H1 (cell line): ENCODE measurements at regions not wholly inside any gene's neighbourhood (a gene's known extent, or its start where the extent isn't known, plus 50 kb on each side); places are given as distances from the start of the nearest gene placed in this dataset.

ENCODE experiments used
- CTCF ChIA-PET: fragments of 300-600 bp; sonication (Branson Sonifier 250); formaldehyde crosslinking; loops from one replicate; lab custom pipeline; 2021; ENCODE audit not compliant: partially characterized antibody; lab: Charles Lee
- POLR2A ChIA-PET: fragments of 300-600 bp; sonication (Branson Sonifier 250); formaldehyde crosslinking; loops from one replicate; lab custom pipeline; 2021; ENCODE audit warnings: inconsistent platforms; ENCODE audit not compliant: partially characterized antibody; lab: Charles Lee
- DNase-seq, 2 experiments: peaks; one replicate each; pipeline versions ENCODE4 v3.0.0 to v3.0.0-alpha.2; 2010 to 2022; ENCODE audit warnings: low spot score in 2 of 2, low read depth in 1 of 2, mixed read lengths in 1 of 2
- FAIRE-seq: peaks from 2 replicates; lab custom pipeline; 2011; peaks lifted over from hg19 to GRCh38; lab: Jason Lieb, UNC
- H2AFZ ChIP-seq: 2 replicates; pipeline ENCODE4 v1.8.1; 2012; ENCODE audit warnings: low read length, inconsistent platforms
- H2AK5ac ChIP-seq: 2 replicates; pipeline ENCODE4 v1.6.1; 2013; ENCODE audit warnings: low read depth, low read length
- H2BK120ac ChIP-seq: replicated peaks from 2 replicates; pipeline ENCODE3; 2013; ENCODE audit warnings: low read depth, low read length, inconsistent platforms
- H2BK12ac ChIP-seq: 2 replicates; pipeline ENCODE4 v1.6.1; 2013; ENCODE audit warnings: low read depth, low read length
- H2BK15ac ChIP-seq: 2 replicates; pipeline ENCODE4 v1.6.1; 2013; ENCODE audit warnings: low read length
- H2BK20ac ChIP-seq: 2 replicates; pipeline ENCODE4 v1.6.1; 2013; ENCODE audit warnings: low read length
- H2BK5ac ChIP-seq: 2 replicates; pipeline ENCODE4 v1.6.1; 2013; ENCODE audit warnings: low read depth, low read length
- H3K14ac ChIP-seq: 2 replicates; pipeline ENCODE4 v1.6.1; 2013; ENCODE audit warnings: inconsistent platforms; ENCODE audit not compliant: insufficient read length
- H3K18ac ChIP-seq: 2 replicates; pipeline ENCODE4 v1.6.1; 2013; ENCODE audit warnings: low read length; ENCODE audit errors: extremely low read depth
- H3K23ac ChIP-seq: 2 replicates; pipeline ENCODE4 v1.6.1; 2013; ENCODE audit warnings: inconsistent platforms; ENCODE audit not compliant: insufficient read length
- H3K23me2 ChIP-seq: 2 replicates; pipeline ENCODE4 v1.6.1; 2013; ENCODE audit warnings: low read depth, low read length
- H3K27ac ChIP-seq: 2 replicates; pipeline ENCODE4 v1.6.1; 2011; ENCODE audit warnings: low read depth, low read length, inconsistent platforms
- H3K27me3 ChIP-seq, 4 experiments: replicated peaks in 1 of 4; 1 replicate in 1 of 4; 2 replicates in 3 of 4; pipeline versions ENCODE4 v1.6.1 to v1.8.1; 2011 to 2013; ENCODE audit warnings: low read length in 3 of 4, mild to moderate bottlenecking in 3 of 4, inconsistent platforms in 2 of 4, mixed read lengths in 2 of 4, moderate library complexity in 1 of 4; ENCODE audit not compliant: control insufficient read depth in 3 of 4, insufficient read depth in 3 of 4; ENCODE audit errors: extremely low read depth in 1 of 4
- H3K36me3 ChIP-seq, 4 experiments: 2 replicates each; pipeline versions ENCODE4 v1.6.1 to v1.8.1; 2011 to 2013; ENCODE audit warnings: mild to moderate bottlenecking in 4 of 4, low read length in 3 of 4, moderate library complexity in 2 of 4, control low read depth in 1 of 4, inconsistent platforms in 1 of 4; ENCODE audit not compliant: insufficient read depth in 4 of 4, control insufficient read depth in 2 of 4
- H3K4ac ChIP-seq: replicated peaks from 2 replicates; pipeline ENCODE3; 2013; ENCODE audit warnings: low read length, low read depth, mixed read lengths, inconsistent platforms; ENCODE audit not compliant: insufficient read length
- H3K4me1 ChIP-seq, 4 experiments: replicated peaks in 1 of 4; 1 replicate in 1 of 4; 2 replicates in 3 of 4; pipeline versions ENCODE4 v1.6.1 to v1.8.1; 2011 to 2013; ENCODE audit warnings: low read length in 3 of 4, inconsistent platforms in 2 of 4, mixed read lengths in 1 of 4; ENCODE audit not compliant: insufficient read depth in 4 of 4, control insufficient read depth in 3 of 4
- H3K4me2 ChIP-seq, 2 experiments: 2 replicates each; pipeline versions ENCODE4 v1.6.1 to v1.8.1; 2011 to 2013; ENCODE audit warnings: low read depth in 2 of 2, low read length in 2 of 2, control low read depth in 1 of 2, inconsistent platforms in 1 of 2, mild to moderate bottlenecking in 1 of 2; ENCODE audit not compliant: insufficient read depth in 1 of 2
- H3K4me3 ChIP-seq, 4 experiments: fragments of 200-600, 300-600 bp in 1 of 4; sonication (generic), shearing (Covaris generic), sonication (Bioruptor Twin) in 1 of 4; 2 replicates each; pipeline versions ENCODE4 v1.5.1 to v1.8.1; 2011 to 2016; ENCODE audit warnings: low read length in 4 of 4, low read depth in 3 of 4, control low read depth in 2 of 4, inconsistent platforms in 2 of 4, mild to moderate bottlenecking in 2 of 4, mixed read lengths in 1 of 4, moderate library complexity in 1 of 4; ENCODE audit not compliant: insufficient read depth in 2 of 4; ENCODE audit errors: extremely low read depth in 1 of 4
- H3K56ac ChIP-seq: replicated peaks from 2 replicates; pipeline ENCODE3; 2013; ENCODE audit warnings: low read depth, mild to moderate bottlenecking, mixed read lengths, low read length, inconsistent platforms; ENCODE audit not compliant: insufficient read length
- H3K79me1 ChIP-seq: 2 replicates; pipeline ENCODE4 v1.6.1; 2013; ENCODE audit warnings: low read depth, low read length, control low read depth
- H3K79me2 ChIP-seq, 2 experiments: 2 replicates each; pipeline versions ENCODE4 v1.6.1 to v1.8.1; 2012 to 2013; ENCODE audit warnings: low read length in 2 of 2, mild to moderate bottlenecking in 2 of 2, inconsistent platforms in 1 of 2; ENCODE audit not compliant: insufficient read depth in 2 of 2, control insufficient read depth in 1 of 2
- H3K9ac ChIP-seq, 4 experiments: replicated peaks in 1 of 4; 1 replicate in 1 of 4; 2 replicates in 3 of 4; pipeline versions ENCODE4 v1.6.1 to v1.8.1; 2011 to 2013; ENCODE audit warnings: low read depth in 3 of 4, low read length in 3 of 4, control low read depth in 2 of 4, mild to moderate bottlenecking in 2 of 4, moderate library complexity in 2 of 4, inconsistent platforms in 1 of 4; ENCODE audit errors: extremely low read depth in 1 of 4
- H3K9me3 ChIP-seq, 2 experiments: 2 replicates each; pipeline versions ENCODE4 v1.6.1 to v1.8.1; 2012 to 2013; ENCODE audit warnings: mild to moderate bottlenecking in 2 of 2, moderate library complexity in 2 of 2, control low read depth in 1 of 2, inconsistent platforms in 1 of 2, low read depth in 1 of 2, low read length in 1 of 2, mixed read lengths in 1 of 2; ENCODE audit not compliant: insufficient read depth in 2 of 2
- H4K20me1 ChIP-seq, 2 experiments: replicated peaks in 1 of 2; 2 replicates each; pipeline versions ENCODE3 to v1.8.1; 2011 to 2013; ENCODE audit warnings: inconsistent platforms in 2 of 2, low read length in 2 of 2, mild to moderate bottlenecking in 1 of 2; ENCODE audit not compliant: insufficient read depth in 2 of 2, control insufficient read depth in 1 of 2
- H4K5ac ChIP-seq: 2 replicates; pipeline ENCODE4 v1.6.1; 2013; ENCODE audit warnings: low read length, low read depth, mixed read lengths, inconsistent platforms; ENCODE audit not compliant: insufficient read length
- H4K8ac ChIP-seq: 2 replicates; pipeline ENCODE4 v1.8.0; 2013; ENCODE audit warnings: mild to moderate bottlenecking, moderate library complexity, low read length, inconsistent platforms; ENCODE audit not compliant: insufficient read depth; ENCODE audit errors: extremely low read depth
- H4K91ac ChIP-seq: replicated peaks from 2 replicates; pipeline ENCODE3; 2013; ENCODE audit warnings: low read length, mixed read lengths, inconsistent platforms; ENCODE audit not compliant: insufficient read length
- ATF2 ChIP-seq: IDR thresholded peaks from 2 replicates; pipeline ENCODE4 v1.6.1; 2012; ENCODE audit warnings: low read length, inconsistent platforms
- BACH1 ChIP-seq: IDR thresholded peaks from 2 replicates; pipeline ENCODE4 v1.6.1; 2012; ENCODE audit warnings: low read length, improper control_type of control experiment
- CBX5 ChIP-seq: fragments of 300-800, 300-1000 bp; sonication (generic); IDR thresholded peaks from 2 replicates; pipeline ENCODE4 v1.7.1; 2016; ENCODE audit warnings: antibody characterized with exemption, low read length, low read depth
- E2F6 ChIP-seq: IDR thresholded peaks from 2 replicates; pipeline ENCODE4 v1.6.1; 2012; ENCODE audit warnings: inconsistent platforms
- HDAC2 ChIP-seq, 2 experiments: fragments of 300-600 bp in 1 of 2; sonication (generic) in 1 of 2; IDR thresholded peaks; 2 replicates each; pipeline ENCODE4 v1.6.1; 2011 to 2012; ENCODE audit warnings: low read depth in 2 of 2, low read length in 2 of 2, mild to moderate bottlenecking in 2 of 2, moderate library complexity in 2 of 2, borderline replicate concordance in 1 of 2, inconsistent platforms in 1 of 2
- JUND ChIP-seq: IDR thresholded peaks from 2 replicates; pipeline ENCODE4 v1.6.1; 2011; ENCODE audit warnings: mild to moderate bottlenecking, improper control_type of control experiment, low read length
- PHF8 ChIP-seq: fragments of 200-600 bp; sonication (generic); conservative IDR thresholded peaks from 2 replicates; pipeline ENCODE4 v1.7.1; 2012; ENCODE audit warnings: low read depth, mild to moderate bottlenecking, inconsistent platforms, low read length, moderate library complexity
- POLR2AphosphoS5 ChIP-seq: IDR thresholded peaks from 2 replicates; pipeline ENCODE4 v1.6.1; 2011; ENCODE audit warnings: low read depth, low read length
- WGBS, 2 experiments: shearing (Covaris generic) in 1 of 2; methylation state at CpG; one replicate each; pipeline versions ENCODE4 v1.1.6 to v1.1.7; 2013 to 2015; ENCODE audit warnings: low lambda C conversion rate in 2 of 2, mixed read lengths in 2 of 2, inconsistent platforms in 1 of 2, low coverage in 1 of 2, missing lambda C conversion rate in 1 of 2; ENCODE audit not compliant: insufficient replicate concordance in 2 of 2, insufficient coverage in 1 of 2, insufficient read length in 1 of 2; ENCODE audit errors: extremely low coverage in 1 of 2, missing lambda C conversion rate in 1 of 2; 5-methylcytosine and 5-hydroxymethylcytosine counted together

- ChIA-PET POLR2A (no interaction called here), CTCF (interaction anchor here (0.6 to 2.0 kb wide), 6 partner anchors 25 to 1768 kb away, joined by 3 to 5 read pairs (median 4); no protein-coding TSS in a partner anchor)
- Histone ChIP-seq H4K8ac (no peak overlapping the region), H3K18ac (no peak overlapping the region), H2BK15ac (no peak overlapping the region), H4K20me1 (no peaks in the 10 kb centered on the region), H3K23ac (no peak overlapping the region), H3K14ac (no peak overlapping the region), H3K36me3 (no peaks in the 10 kb centered on the region), H3K4me3 (no peak overlapping the region), H3K4me1 (peaks cover 7 to 16% (median 10%) of the 10 kb centered on the region in 4 experiments), H2BK20ac (no peak overlapping the region), H2AK5ac (no peak overlapping the region), H3K27ac (no peak overlapping the region), H3K4ac (no peak overlapping the region), H2BK120ac (no peak overlapping the region), H3K56ac (no peak overlapping the region), H3K9ac (no peak overlapping the region; a peak in 1 of 7 replicates), H3K79me1 (no peaks in the 10 kb centered on the region), H3K27me3 (no peaks in the 10 kb centered on the region), H2BK5ac (no peak overlapping the region), H3K79me2 (no peaks in the 10 kb centered on the region), H4K5ac (no peak overlapping the region), H3K9me3 (peaks cover 0 to 7% of the 10 kb centered on the region in 2 experiments; a peak in 1 of 4 replicates), H4K91ac (no peak overlapping the region), H3K4me2 (no peak overlapping the region), H2AFZ (no peak overlapping the region), H3K23me2 (no peaks in the 10 kb centered on the region), H2BK12ac (no peak overlapping the region)
- DNase-seq (no peak), FAIRE-seq (no peak)
- WGBS, 2 experiments: 94% methylated on average over 5 of the region's 5 CpGs; no CpG with 5 or more reads in 1 of the 2 experiments
- no peak for TF ChIP-seq HDAC2 (IDR thresholded peaks at IDR 0.05; ENCODE audit: borderline replicate concordance in 1 of 2, low read depth in 2 of 2, low read length in 2 of 2)
- no peak for TF ChIP-seq JUND
- no peak for TF ChIP-seq BACH1
- no peak for TF ChIP-seq E2F6
- TF ChIP-seq POLR2AphosphoS5: no peak
- TF ChIP-seq ATF2: no peak
- TF ChIP-seq PHF8: no peak
- no peak for TF ChIP-seq CBX5
Measured at GRCh38 chr17:72535779-72536178, 415.0 kb downstream of the SOX9 start.
